Endothelial cell (in vitro differentiated cells): ENCODE measurements at regions not wholly inside any gene's neighbourhood (a gene's known extent, or its start where the extent isn't known, plus 50 kb on each side); places are given as distances from the start of the nearest gene placed in this dataset.

Source experiments
- DNase-seq: peaks from one replicate; pipeline ENCODE4 v3.0.0; 2021; ENCODE audit warnings: low spot score
- H3K27ac Mint-ChIP-seq: one replicate; pipeline ENCODE4 v1.8.0; 2021; ENCODE audit warnings: mixed read lengths, inconsistent platforms; ENCODE audit not compliant: unreplicated experiment
- H3K27me3 Mint-ChIP-seq: one replicate; pipeline ENCODE4 v1.8.0; 2021; ENCODE audit warnings: mild to moderate bottlenecking, moderate library complexity, mixed read lengths, inconsistent platforms; ENCODE audit not compliant: unreplicated experiment
- H3K36me3 Mint-ChIP-seq: one replicate; pipeline ENCODE4 v1.8.0; 2021; ENCODE audit warnings: mild to moderate bottlenecking, low read depth, mixed read lengths, inconsistent platforms; ENCODE audit not compliant: unreplicated experiment
- H3K4me1 Mint-ChIP-seq: one replicate; pipeline ENCODE4 v1.8.0; 2021; ENCODE audit warnings: mild to moderate bottlenecking, mixed read lengths, inconsistent platforms; ENCODE audit not compliant: unreplicated experiment
- H3K4me3 Mint-ChIP-seq: one replicate; pipeline ENCODE4 v1.8.0; 2021; ENCODE audit warnings: mild to moderate bottlenecking, mixed read lengths, inconsistent platforms; ENCODE audit not compliant: unreplicated experiment
- H3K9me3 Mint-ChIP-seq: one replicate; pipeline ENCODE4 v1.8.0; 2021; ENCODE audit warnings: mixed read lengths, inconsistent platforms; ENCODE audit not compliant: unreplicated experiment
- TF ChIP-seq, protein P1 (sequence below): fragments of 200-600 bp; sonication (generic); IDR thresholded peaks from one replicate; pipeline ENCODE4 v1.5.0; 2021; ENCODE audit warnings: antibody characterized with exemption; ENCODE audit not compliant: unreplicated experiment

DNA sequence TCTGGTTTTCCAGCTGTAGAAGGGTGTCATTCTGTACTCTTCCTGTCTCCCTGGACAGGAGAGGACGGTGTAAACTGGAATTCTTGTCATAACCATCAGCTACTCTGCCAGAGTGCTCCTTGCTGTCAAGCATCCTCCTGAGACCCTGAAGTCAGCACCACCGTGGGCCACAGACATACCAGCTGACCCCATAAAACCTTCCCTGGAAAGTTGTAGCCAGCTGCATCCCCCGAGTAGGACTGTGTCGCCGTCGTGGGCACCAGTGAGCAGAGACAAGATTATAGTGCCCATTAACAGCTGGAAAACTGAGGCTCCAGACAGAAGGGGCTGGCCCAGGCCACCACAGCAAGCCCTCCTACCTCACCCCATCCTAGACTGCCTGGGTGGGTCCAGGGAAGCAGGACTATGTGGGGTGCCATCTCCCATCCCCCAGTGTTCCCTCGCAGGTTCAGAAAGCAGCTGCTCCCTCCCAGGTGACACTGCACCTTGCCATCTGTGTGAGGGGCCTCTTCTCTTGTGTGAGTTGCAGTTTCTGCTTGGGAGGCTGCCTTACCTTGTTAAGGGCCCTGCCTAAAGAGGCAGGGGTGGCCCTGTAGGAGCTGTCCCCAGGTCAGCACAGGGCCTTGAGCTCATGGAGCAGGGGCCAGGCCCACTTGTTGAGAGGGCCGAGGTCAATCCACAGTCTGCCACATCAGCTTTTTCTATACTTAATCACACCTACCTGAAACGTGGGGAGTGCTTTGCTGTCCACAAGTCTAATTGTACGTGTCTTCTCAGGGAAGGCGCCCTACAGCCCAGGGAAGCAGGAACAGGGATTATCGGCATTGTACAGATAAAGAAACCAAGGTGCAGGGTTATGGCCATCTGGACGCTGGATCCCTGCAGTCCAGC, 191.9 kb upstream of the LINGO1 start:
- no peak overlapping the region for H3K27ac Mint-ChIP-seq
- no peaks in the 10 kb centered on the region for H3K36me3 Mint-ChIP-seq
- TF ChIP-seq, protein P1, sequence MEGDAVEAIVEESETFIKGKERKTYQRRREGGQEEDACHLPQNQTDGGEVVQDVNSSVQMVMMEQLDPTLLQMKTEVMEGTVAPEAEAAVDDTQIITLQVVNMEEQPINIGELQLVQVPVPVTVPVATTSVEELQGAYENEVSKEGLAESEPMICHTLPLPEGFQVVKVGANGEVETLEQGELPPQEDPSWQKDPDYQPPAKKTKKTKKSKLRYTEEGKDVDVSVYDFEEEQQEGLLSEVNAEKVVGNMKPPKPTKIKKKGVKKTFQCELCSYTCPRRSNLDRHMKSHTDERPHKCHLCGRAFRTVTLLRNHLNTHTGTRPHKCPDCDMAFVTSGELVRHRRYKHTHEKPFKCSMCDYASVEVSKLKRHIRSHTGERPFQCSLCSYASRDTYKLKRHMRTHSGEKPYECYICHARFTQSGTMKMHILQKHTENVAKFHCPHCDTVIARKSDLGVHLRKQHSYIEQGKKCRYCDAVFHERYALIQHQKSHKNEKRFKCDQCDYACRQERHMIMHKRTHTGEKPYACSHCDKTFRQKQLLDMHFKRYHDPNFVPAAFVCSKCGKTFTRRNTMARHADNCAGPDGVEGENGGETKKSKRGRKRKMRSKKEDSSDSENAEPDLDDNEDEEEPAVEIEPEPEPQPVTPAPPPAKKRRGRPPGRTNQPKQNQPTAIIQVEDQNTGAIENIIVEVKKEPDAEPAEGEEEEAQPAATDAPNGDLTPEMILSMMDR = no peak
- peaks cover 4% of the 10 kb centered on the region for H3K4me1 Mint-ChIP-seq
- no peak overlapping the region for H3K4me3 Mint-ChIP-seq
- H3K27me3 Mint-ChIP-seq = peaks cover 23% of the 10 kb centered on the region
- DNase-seq = no peak
- no peaks in the 10 kb centered on the region for H3K9me3 Mint-ChIP-seq

DNA sequence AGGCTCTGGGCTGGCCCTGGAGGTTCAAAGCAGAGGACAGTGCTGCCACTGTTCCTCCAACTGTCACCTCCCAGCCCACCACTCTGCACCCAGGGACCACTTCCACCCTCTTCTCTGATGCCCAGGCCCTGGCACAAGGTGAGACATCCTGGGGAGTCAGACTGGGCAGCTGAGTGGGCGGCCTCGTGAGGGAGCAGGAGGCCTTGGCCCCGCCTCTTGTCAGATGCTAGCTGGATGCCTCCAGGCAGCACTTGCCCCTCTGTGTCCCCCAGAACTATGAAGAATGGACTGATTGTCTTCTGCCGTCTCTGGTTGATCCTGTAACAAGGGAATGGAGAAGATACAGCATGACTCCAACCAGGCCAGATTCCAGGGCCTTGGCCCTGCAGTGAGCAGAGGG, 191.0 kb upstream of the LINGO1 start:
- no peak overlapping the region for H3K27ac Mint-ChIP-seq
- TF ChIP-seq, protein P1 = no peak

DNA sequence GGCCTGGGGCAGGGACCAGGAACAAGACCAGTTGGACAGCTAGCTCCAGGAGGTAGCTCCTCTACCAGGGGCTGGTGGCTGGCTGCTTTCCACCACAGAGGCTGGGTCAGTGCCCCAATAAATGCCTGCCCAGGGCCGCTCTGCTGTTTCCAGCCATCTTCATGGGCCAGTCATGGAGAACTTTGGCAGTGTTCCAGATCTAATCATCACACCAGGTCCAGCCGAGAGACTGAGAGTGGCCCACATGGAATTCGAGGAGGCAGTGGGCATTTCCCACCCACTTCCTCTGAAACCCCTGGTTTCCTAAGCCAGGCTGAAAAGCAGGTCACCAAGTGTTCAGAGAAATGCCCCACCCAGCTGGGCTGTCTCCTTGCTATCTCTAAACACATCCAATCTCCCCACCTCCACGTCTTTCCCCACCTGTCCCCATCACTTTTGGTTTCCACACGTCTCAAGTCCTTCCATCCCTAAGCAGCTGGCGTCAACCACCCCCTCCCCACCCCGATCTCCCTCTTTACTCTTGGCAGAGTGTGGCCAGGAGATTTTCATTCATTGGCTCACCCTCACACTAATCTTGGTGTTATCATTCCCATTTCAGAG, 190.0 kb upstream of the LINGO1 start:
- TF ChIP-seq, protein P1 = no peak

More for the DNA sequence above, 191.0 kb upstream of the LINGO1 start:
- Mint-ChIP-seq H3K36me3 (no peaks in the 10 kb centered on the region), H3K27me3 (peaks cover 23% of the 10 kb centered on the region), H3K4me1 (peaks cover 4% of the 10 kb centered on the region), H3K9me3 (no peaks in the 10 kb centered on the region), H3K4me3 (no peak overlapping the region)
- no peak for DNase-seq

DNA sequence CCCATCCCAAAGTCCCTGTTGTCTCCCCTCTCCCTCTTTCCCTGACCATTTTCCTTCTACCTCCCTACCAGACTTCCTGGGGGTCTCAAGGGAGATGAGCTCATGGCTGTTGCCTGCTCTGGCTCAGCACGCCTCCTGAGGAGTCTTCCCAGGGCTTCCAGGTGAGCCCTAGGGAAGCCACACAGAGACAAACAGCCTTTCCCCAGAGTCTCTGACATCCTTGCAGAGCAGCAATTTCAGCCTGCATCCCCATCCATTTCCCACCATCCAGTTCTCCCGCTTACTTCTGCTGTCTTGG, 189.2 kb upstream of the LINGO1 start:
- TF ChIP-seq, protein P1 = no peak
- H3K27ac Mint-ChIP-seq = no peak overlapping the region
- peaks cover 4% of the 10 kb centered on the region for H3K36me3 Mint-ChIP-seq
- no peak for DNase-seq
- peaks cover 28% of the 10 kb centered on the region for H3K27me3 Mint-ChIP-seq
- no peak overlapping the region for H3K4me3 Mint-ChIP-seq
- H3K4me1 Mint-ChIP-seq = peaks cover 4% of the 10 kb centered on the region
- H3K9me3 Mint-ChIP-seq = no peaks in the 10 kb centered on the region

More for the DNA sequence above, 190.0 kb upstream of the LINGO1 start:
- DNase-seq = no peak
- H3K4me3 Mint-ChIP-seq = no peak overlapping the region
- peaks cover 4% of the 10 kb centered on the region for H3K4me1 Mint-ChIP-seq
- no peaks in the 10 kb centered on the region for H3K9me3 Mint-ChIP-seq
- no peak overlapping the region for H3K27ac Mint-ChIP-seq
- peaks cover 3% of the 10 kb centered on the region for H3K36me3 Mint-ChIP-seq
- H3K27me3 Mint-ChIP-seq = peaks cover 24% of the 10 kb centered on the region
